Fibroblast of lung (primary cell): ENCODE measurements at regions not wholly inside any gene's neighbourhood (a gene's known extent, or its start where the extent isn't known, plus 50 kb on each side); places are given as distances from the start of the nearest gene placed in this dataset.

ENCODE experiments used
- EZH2 ChIP-seq: IDR thresholded peaks from 2 replicates; pipeline ENCODE4 v1.5.1; 2012; ENCODE audit warnings: low read length, control low read depth, mild to moderate bottlenecking; ENCODE audit errors: missing control alignments
- TF ChIP-seq, protein P1 (sequence below), 2 donors: IDR thresholded peaks in 1 of 2; conservative IDR thresholded peaks in 1 of 2; 1 replicate in 1 of 2; 2 replicates in 1 of 2; pipeline ENCODE4 v1.5.1; 2011 to 2012; ENCODE audit warnings: low read length in 2 of 2, control low read depth in 1 of 2, inconsistent platforms in 1 of 2, low read depth in 1 of 2, mild to moderate bottlenecking in 1 of 2

DNA sequence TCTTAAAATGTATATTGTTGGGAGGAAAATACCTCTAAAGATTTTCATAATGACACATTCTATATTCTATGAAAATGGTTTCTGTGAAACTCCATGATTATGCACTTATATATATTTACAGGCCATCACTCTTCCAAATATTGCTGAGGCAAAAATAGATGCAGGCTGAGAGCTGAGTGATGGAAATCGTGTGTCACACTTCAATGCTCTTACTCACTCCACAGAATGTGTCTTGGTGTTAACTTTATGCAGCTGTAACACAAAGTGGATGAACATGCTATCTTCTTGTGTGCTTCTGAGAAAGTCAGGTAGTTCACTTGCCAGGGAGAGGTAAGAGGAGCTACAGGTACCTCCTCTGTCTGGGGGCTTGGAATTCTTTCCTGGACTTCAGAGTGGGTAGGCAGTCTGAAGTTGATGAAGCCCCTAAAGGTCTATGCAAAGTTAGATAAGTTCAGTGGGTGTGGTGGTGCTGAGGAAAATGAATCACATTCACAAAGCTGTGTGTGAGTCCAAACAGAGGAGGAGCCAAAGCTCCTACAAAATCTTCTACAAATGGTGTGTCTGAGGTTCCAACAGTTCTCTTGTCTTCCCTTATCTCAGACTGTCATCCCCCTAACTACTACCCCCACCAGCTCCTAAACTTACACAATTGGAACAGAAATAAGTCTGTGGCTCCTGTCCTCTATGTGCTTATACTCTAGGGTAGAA, 74.2 kb upstream of the ST6GAL2 start:
- TF ChIP-seq, protein P1, sequence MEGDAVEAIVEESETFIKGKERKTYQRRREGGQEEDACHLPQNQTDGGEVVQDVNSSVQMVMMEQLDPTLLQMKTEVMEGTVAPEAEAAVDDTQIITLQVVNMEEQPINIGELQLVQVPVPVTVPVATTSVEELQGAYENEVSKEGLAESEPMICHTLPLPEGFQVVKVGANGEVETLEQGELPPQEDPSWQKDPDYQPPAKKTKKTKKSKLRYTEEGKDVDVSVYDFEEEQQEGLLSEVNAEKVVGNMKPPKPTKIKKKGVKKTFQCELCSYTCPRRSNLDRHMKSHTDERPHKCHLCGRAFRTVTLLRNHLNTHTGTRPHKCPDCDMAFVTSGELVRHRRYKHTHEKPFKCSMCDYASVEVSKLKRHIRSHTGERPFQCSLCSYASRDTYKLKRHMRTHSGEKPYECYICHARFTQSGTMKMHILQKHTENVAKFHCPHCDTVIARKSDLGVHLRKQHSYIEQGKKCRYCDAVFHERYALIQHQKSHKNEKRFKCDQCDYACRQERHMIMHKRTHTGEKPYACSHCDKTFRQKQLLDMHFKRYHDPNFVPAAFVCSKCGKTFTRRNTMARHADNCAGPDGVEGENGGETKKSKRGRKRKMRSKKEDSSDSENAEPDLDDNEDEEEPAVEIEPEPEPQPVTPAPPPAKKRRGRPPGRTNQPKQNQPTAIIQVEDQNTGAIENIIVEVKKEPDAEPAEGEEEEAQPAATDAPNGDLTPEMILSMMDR (conservative IDR thresholded peaks at IDR 0.05 in 1 of 2, IDR thresholded peaks at IDR 0.05 in 1 of 2; ENCODE audit: low read depth in 1 of 2, low read length in 2 of 2): no peak
- no peak for TF ChIP-seq EZH2
